B cell (primary cell): ENCODE measurements at regions not wholly inside any gene's neighbourhood (a gene's known extent, or its start where the extent isn't known, plus 50 kb on each side); places are given as distances from the start of the nearest gene placed in this dataset.

Experiments used
- ATAC-seq: fragments of 200-7000 bp; cut with Tn5 transposase; one replicate; pipeline ENCODE4 v1.10.0; 2021; ENCODE audit warnings: low read depth, mild to moderate bottlenecking, moderate number of reproducible peaks, moderate library complexity
- CTCF ChIA-PET: fragments of 350-600 bp; sonication (Branson Sonifier 250); formaldehyde crosslinking; loops from one replicate; lab custom pipeline; 2021; ENCODE audit warnings: antibody characterized with exemption, inconsistent platforms; lab: Charles Lee
- POLR2A ChIA-PET: fragments of 350-600 bp; sonication (Branson Sonifier 250); formaldehyde crosslinking; loops from one replicate; lab custom pipeline; 2021; ENCODE audit warnings: antibody characterized with exemption; lab: Charles Lee
- DNase-seq: peaks from one replicate; pipeline ENCODE4 v3.0.0; 2013
- H2AFZ ChIP-seq: 2 replicates; pipeline ENCODE4 v1.6.1; 2012; ENCODE audit warnings: mild to moderate bottlenecking, low read depth, low read length; ENCODE audit not compliant: insufficient read depth, poor library complexity, severe bottlenecking
- H3K27ac ChIP-seq, 2 donors: 1 replicate in 1 of 2; 2 replicates in 1 of 2; pipeline ENCODE4 v1.5.1; 2012 to 2013; ENCODE audit warnings: low read length in 2 of 2, mild to moderate bottlenecking in 2 of 2, moderate library complexity in 1 of 2
- H3K27me3 ChIP-seq, 4 experiments: fragments of 200-600 bp in 1 of 4; sonication (generic) in 1 of 4; replicated peaks in 1 of 4; 1 replicate in 2 of 4; 2 replicates in 2 of 4; pipeline versions ENCODE4 v1.6.1 to v1.7.0; 2013 to 2016; ENCODE audit warnings: low read length in 3 of 4, mild to moderate bottlenecking in 2 of 4, mixed read lengths in 1 of 4, moderate library complexity in 1 of 4; ENCODE audit not compliant: insufficient read depth in 4 of 4, control insufficient read depth in 3 of 4; ENCODE audit errors: control extremely low read depth in 1 of 4
- H3K36me3 ChIP-seq, 2 experiments: replicated peaks in 1 of 2; 1 replicate in 1 of 2; 2 replicates in 1 of 2; pipeline versions ENCODE4 v1.6.1 to v1.7.1; 2013; ENCODE audit warnings: low read length in 1 of 2; ENCODE audit not compliant: insufficient read depth in 2 of 2, control insufficient read depth in 1 of 2; ENCODE audit errors: control extremely low read depth in 1 of 2, extremely low read depth in 1 of 2
- H3K4me1 ChIP-seq, 2 donors: fragments of 200-600 bp in 1 of 2; sonication (generic) in 1 of 2; 1 replicate in 1 of 2; 2 replicates in 1 of 2; pipeline versions ENCODE4 v1.5.1 to v1.6.1; 2013 to 2017; ENCODE audit warnings: low read length in 2 of 2; ENCODE audit not compliant: control insufficient read depth in 2 of 2, insufficient read depth in 2 of 2
- H3K4me2 ChIP-seq: replicated peaks from 2 replicates; pipeline ENCODE3; 2012; ENCODE audit warnings: mild to moderate bottlenecking, low read depth, low read length; ENCODE audit not compliant: poor library complexity, severe bottlenecking
- H3K4me3 ChIP-seq, 5 experiments: fragments of 200-600 bp in 1 of 5; sonication (generic) in 1 of 5; 1 replicate in 3 of 5; 2 replicates in 2 of 5; pipeline versions ENCODE4 v1.5.1 to v1.7.0; 2011 to 2016; ENCODE audit warnings: low read length in 4 of 5, mild to moderate bottlenecking in 4 of 5, low read depth in 2 of 5, control low read depth in 1 of 5, moderate library complexity in 1 of 5; ENCODE audit not compliant: insufficient read depth in 1 of 5; ENCODE audit errors: control extremely low read depth in 1 of 5, extremely low read depth in 1 of 5
- H3K79me2 ChIP-seq: fragments of 200-600 bp; sonication (generic); one replicate; pipeline ENCODE4 v1.6.0; 2016; ENCODE audit warnings: low read length; ENCODE audit not compliant: control insufficient read depth, insufficient read depth
- H3K9ac ChIP-seq: fragments of 200-600 bp; sonication (generic); 2 replicates; pipeline ENCODE4 v1.6.1; 2017; ENCODE audit warnings: mild to moderate bottlenecking, low read length, moderate library complexity
- H3K9me3 ChIP-seq, 3 donors: one replicate each; pipeline versions ENCODE4 v1.6.1 to v1.7.1; 2013; ENCODE audit warnings: low read length in 2 of 3; ENCODE audit not compliant: control insufficient read depth in 2 of 3, insufficient read depth in 1 of 3; ENCODE audit errors: control extremely low read depth in 1 of 3
- H4K20me1 ChIP-seq: 2 replicates; pipeline ENCODE4 v1.6.0; 2012; ENCODE audit warnings: mild to moderate bottlenecking, low read length; ENCODE audit not compliant: insufficient read depth, control insufficient read depth, poor library complexity, severe bottlenecking
- H3K27ac Mint-ChIP-seq: one replicate; pipeline ENCODE4 v1.8.0; 2021; ENCODE audit warnings: mixed read lengths
- H3K27me3 Mint-ChIP-seq: one replicate; pipeline ENCODE4 v1.8.0; 2021; ENCODE audit warnings: mixed read lengths
- H3K4me1 Mint-ChIP-seq: one replicate; pipeline ENCODE4 v1.8.0; 2021; ENCODE audit warnings: mixed read lengths
- H3K4me3 Mint-ChIP-seq: one replicate; pipeline ENCODE4 v1.8.0; 2021; ENCODE audit warnings: mixed read lengths
- H3K9me3 Mint-ChIP-seq: one replicate; pipeline ENCODE4 v1.8.0; 2022; ENCODE audit warnings: mixed read lengths; ENCODE audit not compliant: insufficient read depth
- EZH2 ChIP-seq: IDR thresholded peaks from 2 replicates; pipeline ENCODE4 v1.6.1; 2012; ENCODE audit warnings: borderline replicate concordance, low read depth, mild to moderate bottlenecking, moderate library complexity, low read length; ENCODE audit not compliant: insufficient read depth, poor library complexity, severe bottlenecking
- WGBS: methylation state at CpG from one replicate; pipeline ENCODE4 v1.1.5; 2013; ENCODE audit warnings: missing lambda C conversion rate; ENCODE audit not compliant: insufficient coverage; 5-methylcytosine and 5-hydroxymethylcytosine counted together
- intact Hi-C: fragments of 100-400 bp; cut with micrococcal nuclease; formaldehyde crosslinking; loops from one replicate; pipeline ENCODE4 v1.10.0; 2022
- TF ChIP-seq, protein P1 (sequence below): fragments of 200-600 bp; IDR thresholded peaks from one replicate; pipeline ENCODE4 v1.8.0; 2022; ENCODE audit warnings: antibody characterized with exemption, mild to moderate bottlenecking

DNA sequence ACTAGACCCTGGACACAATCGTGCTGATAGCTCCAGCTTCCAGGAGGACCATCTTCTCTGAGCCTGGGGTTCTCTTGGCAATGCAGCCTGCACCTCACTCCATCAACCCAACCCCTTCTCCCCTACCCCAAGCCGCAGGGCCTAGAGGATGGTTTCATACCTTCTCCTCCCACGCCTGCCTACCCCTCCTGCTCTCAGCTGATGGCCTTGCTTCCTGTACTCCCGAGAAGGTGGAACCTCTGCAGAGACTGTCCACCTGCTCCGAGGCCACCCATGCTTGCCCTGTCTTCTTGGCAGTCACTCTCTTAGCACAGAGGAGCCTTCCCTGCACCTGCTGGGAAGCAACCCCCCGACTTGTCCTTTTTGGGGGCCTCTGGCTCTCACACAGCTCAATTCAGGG is 241.9 kb downstream of the IRX2 start:
- Mint-ChIP-seq H3K9me3 (no peaks in the 10 kb centered on the region), H3K27me3 (no peaks in the 10 kb centered on the region), H3K4me1 (no peaks in the 10 kb centered on the region), H3K27ac (no peak overlapping the region), H3K4me3 (no peak overlapping the region)
- ChIA-PET POLR2A (interaction anchor here (0.7 kb wide), 1 partner anchor 53 kb away, joined by 4 read pairs; no protein-coding TSS in a partner anchor), CTCF (no interaction called here)
- TF ChIP-seq, protein P1, sequence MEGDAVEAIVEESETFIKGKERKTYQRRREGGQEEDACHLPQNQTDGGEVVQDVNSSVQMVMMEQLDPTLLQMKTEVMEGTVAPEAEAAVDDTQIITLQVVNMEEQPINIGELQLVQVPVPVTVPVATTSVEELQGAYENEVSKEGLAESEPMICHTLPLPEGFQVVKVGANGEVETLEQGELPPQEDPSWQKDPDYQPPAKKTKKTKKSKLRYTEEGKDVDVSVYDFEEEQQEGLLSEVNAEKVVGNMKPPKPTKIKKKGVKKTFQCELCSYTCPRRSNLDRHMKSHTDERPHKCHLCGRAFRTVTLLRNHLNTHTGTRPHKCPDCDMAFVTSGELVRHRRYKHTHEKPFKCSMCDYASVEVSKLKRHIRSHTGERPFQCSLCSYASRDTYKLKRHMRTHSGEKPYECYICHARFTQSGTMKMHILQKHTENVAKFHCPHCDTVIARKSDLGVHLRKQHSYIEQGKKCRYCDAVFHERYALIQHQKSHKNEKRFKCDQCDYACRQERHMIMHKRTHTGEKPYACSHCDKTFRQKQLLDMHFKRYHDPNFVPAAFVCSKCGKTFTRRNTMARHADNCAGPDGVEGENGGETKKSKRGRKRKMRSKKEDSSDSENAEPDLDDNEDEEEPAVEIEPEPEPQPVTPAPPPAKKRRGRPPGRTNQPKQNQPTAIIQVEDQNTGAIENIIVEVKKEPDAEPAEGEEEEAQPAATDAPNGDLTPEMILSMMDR, result no peak
- TF ChIP-seq EZH2, result no peak
- H3K9me3 ChIP-seq, result peaks cover 0 to 32% (median 0%) of the 10 kb centered on the region in 3 donors
- no peak overlapping the region for H3K4me3 ChIP-seq
- ATAC-seq (no peak), DNase-seq (no peak)
- intact Hi-C loops, result no loop called here
- H3K4me1 ChIP-seq, result no peaks in the 10 kb centered on the region
- H3K79me2 ChIP-seq, result no peaks in the 10 kb centered on the region
- no peak overlapping the region for H3K27ac ChIP-seq
- no peak overlapping the region for H3K9ac ChIP-seq
- no peaks in the 10 kb centered on the region for H3K36me3 ChIP-seq
- no peak overlapping the region for H2AFZ ChIP-seq
- H3K4me2 ChIP-seq, result no peak overlapping the region
- 72% methylated on average over 5 of the region's 6 CpGs for WGBS
- no peaks in the 10 kb centered on the region for H4K20me1 ChIP-seq
- H3K27me3 ChIP-seq, result no peaks in the 10 kb centered on the region

DNA sequence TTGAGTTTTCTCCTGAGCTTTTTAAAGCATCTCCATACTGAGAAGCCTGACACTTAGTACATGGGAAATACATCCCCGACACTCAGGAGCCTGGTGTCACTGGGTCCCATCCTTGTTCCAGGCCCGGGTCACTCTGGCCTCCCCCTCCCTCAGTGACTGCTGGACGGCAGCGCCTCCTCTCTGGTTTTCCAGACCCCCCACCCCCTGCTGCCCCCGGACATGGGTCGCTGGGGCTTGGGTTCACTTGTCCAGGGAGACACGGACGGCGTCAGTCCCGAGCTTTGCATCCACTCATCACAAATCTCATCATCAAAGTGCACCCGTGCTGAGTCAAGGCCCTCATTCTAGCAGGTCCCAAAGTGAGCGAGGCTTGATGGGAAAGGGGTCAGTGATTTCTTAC is 243.0 kb downstream of the IRX2 start:
- no peaks in the 10 kb centered on the region for H4K20me1 ChIP-seq
- H3K9me3 Mint-ChIP-seq, result no peaks in the 10 kb centered on the region
- no peak overlapping the region for H3K27ac Mint-ChIP-seq
- WGBS, result 78% methylated on average over 5 of the region's 12 CpGs
- no peaks in the 10 kb centered on the region for H3K27me3 ChIP-seq
- H3K9ac ChIP-seq, result no peak overlapping the region
- no peak for DNase-seq
- no peak overlapping the region for H3K4me3 ChIP-seq
- no peaks in the 10 kb centered on the region for H3K27me3 Mint-ChIP-seq
- TF ChIP-seq, protein P1, result no peak
- no peak for TF ChIP-seq EZH2
- peaks cover 0 to 35% (median 0%) of the 10 kb centered on the region in 3 donors for H3K9me3 ChIP-seq
- no peak overlapping the region for H3K27ac ChIP-seq
- H3K79me2 ChIP-seq, result no peaks in the 10 kb centered on the region
- no peaks in the 10 kb centered on the region for H3K4me1 ChIP-seq
- POLR2A ChIA-PET, result no interaction called here
- ATAC-seq, result no peak
- no peak overlapping the region for H3K4me3 Mint-ChIP-seq
- CTCF ChIA-PET, result no interaction called here
- no peak overlapping the region for H2AFZ ChIP-seq
- no peaks in the 10 kb centered on the region for H3K36me3 ChIP-seq
- intact Hi-C loops, result no loop called here
- H3K4me1 Mint-ChIP-seq, result no peaks in the 10 kb centered on the region
- no peak overlapping the region for H3K4me2 ChIP-seq
